ENCODE measurements at regions not wholly inside any gene's neighbourhood (a gene's known extent, or its start where the extent isn't known, plus 50 kb on each side); places are given as distances from the start of the nearest gene placed in this dataset.

GRCh38 chr2:215590010-215590745 lies 154.3 kb upstream of the FN1 start:
- Mint-ChIP-seq H3K4me3 (no peak overlapping the region), H3K27ac (no peak overlapping the region), H3K9me3 (no peaks in the 10 kb centered on the region), H3K27me3 (peaks cover 2% of the 10 kb centered on the region), H3K36me3 (ENCODE audit: low read depth) (no peaks in the 10 kb centered on the region), H3K4me1 (ENCODE audit: low read depth) (no peaks in the 10 kb centered on the region)
- intact Hi-C loops (cut with micrococcal nuclease), result no loop called here

- Mint-ChIP-seq H3K27me3 (peaks cover 4% of the 10 kb centered on the region), H3K9me3 (no peaks in the 10 kb centered on the region), H3K36me3 (ENCODE audit: low read depth) (no peaks in the 10 kb centered on the region), H3K4me3 (no peak overlapping the region), H3K4me1 (ENCODE audit: low read depth) (no peaks in the 10 kb centered on the region), H3K27ac (no peak overlapping the region)
- intact Hi-C loops (cut with micrococcal nuclease), result no loop called here
Observed at GRCh38 chr2:215583881-215584280, 148.0 kb upstream of the FN1 start.

- no peaks in the 10 kb centered on the region for H3K9me3 Mint-ChIP-seq
- intact Hi-C loops (cut with micrococcal nuclease), result no loop called here
- no peaks in the 10 kb centered on the region for H3K36me3 Mint-ChIP-seq (ENCODE audit: low read depth)
- peaks cover 2% of the 10 kb centered on the region for H3K27me3 Mint-ChIP-seq
- H3K4me3 Mint-ChIP-seq, result no peak overlapping the region
- H3K27ac Mint-ChIP-seq, result no peak overlapping the region
- H3K4me1 Mint-ChIP-seq (ENCODE audit: low read depth), result no peaks in the 10 kb centered on the region
Observed at GRCh38 chr2:215579809-215580208, 143.9 kb upstream of the FN1 start.

GRCh38 chr2:215577356-215577755 lies 141.5 kb upstream of the FN1 start:
- Mint-ChIP-seq H3K36me3 (ENCODE audit: low read depth) (no peaks in the 10 kb centered on the region), H3K27ac (no peak overlapping the region), H3K27me3 (peaks cover 5% of the 10 kb centered on the region), H3K4me1 (ENCODE audit: low read depth) (no peaks in the 10 kb centered on the region), H3K4me3 (no peak overlapping the region), H3K9me3 (no peaks in the 10 kb centered on the region)
- intact Hi-C loops (cut with micrococcal nuclease), result no loop called here

- intact Hi-C loops (cut with micrococcal nuclease), result no loop called here
- H3K9me3 Mint-ChIP-seq, result no peaks in the 10 kb centered on the region
- no peak overlapping the region for H3K27ac Mint-ChIP-seq
- H3K36me3 Mint-ChIP-seq (ENCODE audit: low read depth), result no peaks in the 10 kb centered on the region
- no peaks in the 10 kb centered on the region for H3K4me1 Mint-ChIP-seq (ENCODE audit: low read depth)
- peaks cover 8% of the 10 kb centered on the region for H3K27me3 Mint-ChIP-seq
- no peak overlapping the region for H3K4me3 Mint-ChIP-seq
Observed at GRCh38 chr2:215576572-215576971, 140.7 kb upstream of the FN1 start.

GRCh38 chr2:215573496-215573895 lies 137.6 kb upstream of the FN1 start:
- Mint-ChIP-seq H3K27ac (no peak overlapping the region), H3K4me1 (ENCODE audit: low read depth) (no peaks in the 10 kb centered on the region), H3K36me3 (ENCODE audit: low read depth) (no peaks in the 10 kb centered on the region), H3K9me3 (no peaks in the 10 kb centered on the region), H3K27me3 (peaks cover 28% of the 10 kb centered on the region), H3K4me3 (no peak overlapping the region)
- intact Hi-C loops (cut with micrococcal nuclease), result no loop called here

GRCh38 chr2:215572341-215572848 lies 136.5 kb upstream of the FN1 start:
- no peak overlapping the region for H3K4me3 Mint-ChIP-seq
- no peaks in the 10 kb centered on the region for H3K36me3 Mint-ChIP-seq (ENCODE audit: low read depth)
- H3K9me3 Mint-ChIP-seq, result no peaks in the 10 kb centered on the region
- no peak overlapping the region for H3K27ac Mint-ChIP-seq
- no peaks in the 10 kb centered on the region for H3K4me1 Mint-ChIP-seq (ENCODE audit: low read depth)
- H3K27me3 Mint-ChIP-seq, result peaks cover 33% of the 10 kb centered on the region
- intact Hi-C loops (cut with micrococcal nuclease), result no loop called here

GRCh38 chr2:215571689-215572088 lies 135.8 kb upstream of the FN1 start:
- no peak overlapping the region for H3K27ac Mint-ChIP-seq
- H3K4me3 Mint-ChIP-seq, result no peak overlapping the region
- H3K4me1 Mint-ChIP-seq (ENCODE audit: low read depth), result no peaks in the 10 kb centered on the region
- no peaks in the 10 kb centered on the region for H3K36me3 Mint-ChIP-seq (ENCODE audit: low read depth)
- H3K27me3 Mint-ChIP-seq, result peaks cover 33% of the 10 kb centered on the region
- intact Hi-C loops (cut with micrococcal nuclease), result no loop called here
- H3K9me3 Mint-ChIP-seq, result no peaks in the 10 kb centered on the region

- intact Hi-C loops (cut with micrococcal nuclease), result no loop called here
- Mint-ChIP-seq H3K4me3 (no peak overlapping the region), H3K27ac (no peak overlapping the region), H3K4me1 (ENCODE audit: low read depth) (no peaks in the 10 kb centered on the region), H3K36me3 (ENCODE audit: low read depth) (no peaks in the 10 kb centered on the region), H3K27me3 (peaks cover 36% of the 10 kb centered on the region), H3K9me3 (no peaks in the 10 kb centered on the region)
Observed at GRCh38 chr2:215567504-215567903, 131.6 kb upstream of the FN1 start.

- Mint-ChIP-seq H3K4me1 (ENCODE audit: low read depth) (no peaks in the 10 kb centered on the region), H3K27ac (no peak overlapping the region), H3K4me3 (no peak overlapping the region), H3K27me3 (peaks cover 30% of the 10 kb centered on the region), H3K36me3 (ENCODE audit: low read depth) (no peaks in the 10 kb centered on the region), H3K9me3 (peaks cover 10% of the 10 kb centered on the region)
- intact Hi-C loops (cut with micrococcal nuclease), result no loop called here
Observed at GRCh38 chr2:215565897-215566296, 130.0 kb upstream of the FN1 start.

GRCh38 chr2:215557701-215558100 lies 121.8 kb upstream of the FN1 start:
- intact Hi-C loops (cut with micrococcal nuclease), result no loop called here
- Mint-ChIP-seq H3K27ac (no peak overlapping the region), H3K4me1 (ENCODE audit: low read depth) (no peaks in the 10 kb centered on the region), H3K27me3 (peaks cover 7% of the 10 kb centered on the region), H3K4me3 (no peak overlapping the region), H3K9me3 (peaks cover 16% of the 10 kb centered on the region), H3K36me3 (ENCODE audit: low read depth) (no peaks in the 10 kb centered on the region)

- H3K27ac Mint-ChIP-seq, result no peak overlapping the region
- H3K4me1 Mint-ChIP-seq (ENCODE audit: low read depth), result no peaks in the 10 kb centered on the region
- intact Hi-C loops (cut with micrococcal nuclease), result no loop called here
- no peak overlapping the region for H3K4me3 Mint-ChIP-seq
- H3K27me3 Mint-ChIP-seq, result peaks cover 7% of the 10 kb centered on the region
- no peaks in the 10 kb centered on the region for H3K36me3 Mint-ChIP-seq (ENCODE audit: low read depth)
- peaks cover 16% of the 10 kb centered on the region for H3K9me3 Mint-ChIP-seq
Observed at GRCh38 chr2:215556979-215557378, 121.1 kb upstream of the FN1 start.

- Mint-ChIP-seq H3K4me1 (ENCODE audit: low read depth) (no peaks in the 10 kb centered on the region), H3K27me3 (peaks cover 12% of the 10 kb centered on the region), H3K9me3 (no peaks in the 10 kb centered on the region), H3K36me3 (ENCODE audit: low read depth) (no peaks in the 10 kb centered on the region), H3K27ac (no peak overlapping the region), H3K4me3 (no peak overlapping the region)
- intact Hi-C loops (cut with micrococcal nuclease), result no loop called here
Observed at GRCh38 chr2:215554689-215555498, 119.0 kb upstream of the FN1 start.

GRCh38 chr2:215553946-215554345 lies 118.1 kb upstream of the FN1 start:
- no peaks in the 10 kb centered on the region for H3K4me1 Mint-ChIP-seq (ENCODE audit: low read depth)
- no peak overlapping the region for H3K27ac Mint-ChIP-seq
- no peaks in the 10 kb centered on the region for H3K9me3 Mint-ChIP-seq
- intact Hi-C loops (cut with micrococcal nuclease), result no loop called here
- no peak overlapping the region for H3K4me3 Mint-ChIP-seq
- H3K27me3 Mint-ChIP-seq, result peaks cover 12% of the 10 kb centered on the region
- no peaks in the 10 kb centered on the region for H3K36me3 Mint-ChIP-seq (ENCODE audit: low read depth)
